IMR-90 (cell line): ENCODE measurements at regions not wholly inside any gene's neighbourhood (a gene's known extent, or its start where the extent isn't known, plus 50 kb on each side); places are given as distances from the start of the nearest gene placed in this dataset.

Experiments
- NFE2L2 ChIP-seq: fragments of 150-350 bp; IDR thresholded peaks from 2 replicates; pipeline ENCODE4 v1.6.1; 2016; ENCODE audit warnings: low read depth, mild to moderate bottlenecking, low read length
- RCOR1 ChIP-seq: IDR thresholded peaks from 2 replicates; pipeline ENCODE4 v1.6.1; 2012; ENCODE audit warnings: mild to moderate bottlenecking, low read length, improper control_type of control experiment; ENCODE audit not compliant: insufficient replicate concordance
- TF ChIP-seq, protein P1 (sequence below): conservative IDR thresholded peaks from 2 replicates; pipeline ENCODE4 v1.5.1; 2012; ENCODE audit warnings: mild to moderate bottlenecking, low read depth, low read length, improper control_type of control experiment

- TF ChIP-seq, protein P1, sequence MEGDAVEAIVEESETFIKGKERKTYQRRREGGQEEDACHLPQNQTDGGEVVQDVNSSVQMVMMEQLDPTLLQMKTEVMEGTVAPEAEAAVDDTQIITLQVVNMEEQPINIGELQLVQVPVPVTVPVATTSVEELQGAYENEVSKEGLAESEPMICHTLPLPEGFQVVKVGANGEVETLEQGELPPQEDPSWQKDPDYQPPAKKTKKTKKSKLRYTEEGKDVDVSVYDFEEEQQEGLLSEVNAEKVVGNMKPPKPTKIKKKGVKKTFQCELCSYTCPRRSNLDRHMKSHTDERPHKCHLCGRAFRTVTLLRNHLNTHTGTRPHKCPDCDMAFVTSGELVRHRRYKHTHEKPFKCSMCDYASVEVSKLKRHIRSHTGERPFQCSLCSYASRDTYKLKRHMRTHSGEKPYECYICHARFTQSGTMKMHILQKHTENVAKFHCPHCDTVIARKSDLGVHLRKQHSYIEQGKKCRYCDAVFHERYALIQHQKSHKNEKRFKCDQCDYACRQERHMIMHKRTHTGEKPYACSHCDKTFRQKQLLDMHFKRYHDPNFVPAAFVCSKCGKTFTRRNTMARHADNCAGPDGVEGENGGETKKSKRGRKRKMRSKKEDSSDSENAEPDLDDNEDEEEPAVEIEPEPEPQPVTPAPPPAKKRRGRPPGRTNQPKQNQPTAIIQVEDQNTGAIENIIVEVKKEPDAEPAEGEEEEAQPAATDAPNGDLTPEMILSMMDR: no peak
- TF ChIP-seq RCOR1: no peak
- TF ChIP-seq NFE2L2: no peak
Measured at GRCh38 chr5:92332039-92332438, 948.9 kb upstream of the ARRDC3 start.
